Upper lobe of right lung (tissue), 1 donor: ENCODE measurements at regions not wholly inside any gene's neighbourhood (a gene's known extent, or its start where the extent isn't known, plus 50 kb on each side); places are given as distances from the start of the nearest gene placed in this dataset.

Experiments
- ATAC-seq: fragments of 200-7000 bp; cut with Tn5 transposase; one replicate; pipeline ENCODE4 v1.9.1; 2020; ENCODE audit warnings: mild to moderate bottlenecking, moderate library complexity
- DNase-seq: peaks from one replicate; pipeline ENCODE4 v3.0.0-alpha.2; 2020
- H3K27ac ChIP-seq: fragments of 200-600 bp; one replicate; pipeline ENCODE4 v1.8.0; 2022
- H3K27me3 ChIP-seq: fragments of 200-600 bp; one replicate; pipeline ENCODE4 v1.8.0; 2022; ENCODE audit warnings: mild to moderate bottlenecking
- H3K36me3 ChIP-seq: fragments of 200-600 bp; one replicate; pipeline ENCODE4 v1.8.0; 2022
- H3K4me1 ChIP-seq: fragments of 200-600 bp; one replicate; pipeline ENCODE4 v1.8.0; 2022
- H3K4me3 ChIP-seq: fragments of 200-600 bp; one replicate; pipeline ENCODE4 v1.8.0; 2022; ENCODE audit warnings: mild to moderate bottlenecking
- H3K9me3 ChIP-seq: fragments of 200-600 bp; one replicate; pipeline ENCODE4 v1.8.0; 2022
- intact Hi-C: fragments of 100-400 bp; cut with DNase I; formaldehyde crosslinking; loops from one replicate; pipeline ENCODE4 v1.11.0; 2022
- TF ChIP-seq, protein P1 (sequence below): fragments of 200-600 bp; IDR thresholded peaks from one replicate; pipeline ENCODE4 v1.8.0; 2022; ENCODE audit warnings: antibody characterized with exemption
- donor health status: DM: no; HTN: yes; CAD: no; lungs with severe emphysema.

GRCh38 chr10:91726355-91726754 is 71.9 kb upstream of the TNKS2 start:
- Histone ChIP-seq H3K27ac (no peak overlapping the region), H3K36me3 (no peaks in the 10 kb centered on the region), H3K27me3 (no peaks in the 10 kb centered on the region), H3K4me3 (no peak overlapping the region), H3K4me1 (no peaks in the 10 kb centered on the region), H3K9me3 (no peaks in the 10 kb centered on the region)
- intact Hi-C loops = no loop called here
- no peak for DNase-seq
- ATAC-seq = no peak
- TF ChIP-seq, protein P1, sequence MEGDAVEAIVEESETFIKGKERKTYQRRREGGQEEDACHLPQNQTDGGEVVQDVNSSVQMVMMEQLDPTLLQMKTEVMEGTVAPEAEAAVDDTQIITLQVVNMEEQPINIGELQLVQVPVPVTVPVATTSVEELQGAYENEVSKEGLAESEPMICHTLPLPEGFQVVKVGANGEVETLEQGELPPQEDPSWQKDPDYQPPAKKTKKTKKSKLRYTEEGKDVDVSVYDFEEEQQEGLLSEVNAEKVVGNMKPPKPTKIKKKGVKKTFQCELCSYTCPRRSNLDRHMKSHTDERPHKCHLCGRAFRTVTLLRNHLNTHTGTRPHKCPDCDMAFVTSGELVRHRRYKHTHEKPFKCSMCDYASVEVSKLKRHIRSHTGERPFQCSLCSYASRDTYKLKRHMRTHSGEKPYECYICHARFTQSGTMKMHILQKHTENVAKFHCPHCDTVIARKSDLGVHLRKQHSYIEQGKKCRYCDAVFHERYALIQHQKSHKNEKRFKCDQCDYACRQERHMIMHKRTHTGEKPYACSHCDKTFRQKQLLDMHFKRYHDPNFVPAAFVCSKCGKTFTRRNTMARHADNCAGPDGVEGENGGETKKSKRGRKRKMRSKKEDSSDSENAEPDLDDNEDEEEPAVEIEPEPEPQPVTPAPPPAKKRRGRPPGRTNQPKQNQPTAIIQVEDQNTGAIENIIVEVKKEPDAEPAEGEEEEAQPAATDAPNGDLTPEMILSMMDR = no peak

DNA sequence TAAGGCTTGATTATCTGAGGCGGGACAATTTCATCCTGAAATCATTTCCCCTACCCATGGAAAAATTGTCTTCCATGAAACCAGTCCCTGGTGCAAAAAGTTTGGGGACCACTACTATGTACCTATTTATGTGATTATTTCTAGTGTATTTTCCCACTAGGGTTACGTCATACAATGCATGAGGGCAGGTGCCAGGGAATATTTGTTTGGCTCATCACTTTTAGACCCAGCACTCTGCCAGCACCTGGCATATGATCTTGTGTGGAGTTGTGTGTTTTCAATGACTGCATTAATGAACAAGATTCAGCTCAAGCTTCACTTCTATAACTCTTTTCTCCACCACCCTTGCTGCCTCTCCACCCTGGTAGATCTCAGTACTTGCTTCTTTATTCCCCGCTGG is 73.3 kb upstream of the TNKS2 start:
- intact Hi-C loops = no loop called here
- no peak for ATAC-seq
- H3K36me3 ChIP-seq = no peaks in the 10 kb centered on the region

DNA sequence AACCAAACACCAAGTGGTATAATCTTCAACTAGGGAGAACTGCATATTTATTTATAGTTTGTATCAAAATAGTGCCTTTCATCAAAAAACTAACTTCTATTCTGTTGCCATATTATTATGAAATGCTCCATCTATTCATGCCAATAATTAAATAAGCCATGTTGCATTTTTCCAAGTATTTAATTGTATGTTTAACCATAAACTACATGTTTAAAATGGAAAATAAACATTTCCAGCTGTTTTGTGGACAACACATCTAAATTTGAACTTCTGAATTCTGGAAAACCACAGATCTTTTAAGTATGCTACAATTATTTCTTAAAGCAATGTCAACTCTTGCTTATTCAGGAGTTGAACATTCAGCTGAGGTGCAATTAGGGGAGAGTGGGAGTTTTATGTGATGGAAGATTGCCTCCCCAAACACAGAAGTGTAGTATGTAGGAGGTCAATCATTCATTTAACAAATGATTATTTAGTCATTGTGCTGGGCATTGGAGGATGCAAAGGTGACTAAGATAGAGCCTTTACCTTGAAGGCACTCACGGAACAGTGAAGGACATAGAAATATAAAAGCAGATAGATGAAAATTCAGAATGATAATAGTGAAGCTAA is 80.7 kb upstream of the PPP1R3C start:
- peaks cover 4% of the 10 kb centered on the region for H3K27me3 ChIP-seq
- H3K36me3 ChIP-seq = no peaks in the 10 kb centered on the region
- intact Hi-C loops = no loop called here
- H3K9me3 ChIP-seq = no peaks in the 10 kb centered on the region
- DNase-seq = no peak
- no peaks in the 10 kb centered on the region for H3K4me1 ChIP-seq
- no peak overlapping the region for H3K4me3 ChIP-seq
- H3K27ac ChIP-seq = no peak overlapping the region
- TF ChIP-seq, protein P1 = no peak
- no peak for ATAC-seq

More for the DNA sequence above, 73.3 kb upstream of the TNKS2 start:
- no peak for DNase-seq
- Histone ChIP-seq H3K27me3 (no peaks in the 10 kb centered on the region), H3K4me1 (no peaks in the 10 kb centered on the region), H3K4me3 (no peak overlapping the region), H3K9me3 (no peaks in the 10 kb centered on the region), H3K27ac (no peak overlapping the region)
- TF ChIP-seq, protein P1 = no peak

DNA sequence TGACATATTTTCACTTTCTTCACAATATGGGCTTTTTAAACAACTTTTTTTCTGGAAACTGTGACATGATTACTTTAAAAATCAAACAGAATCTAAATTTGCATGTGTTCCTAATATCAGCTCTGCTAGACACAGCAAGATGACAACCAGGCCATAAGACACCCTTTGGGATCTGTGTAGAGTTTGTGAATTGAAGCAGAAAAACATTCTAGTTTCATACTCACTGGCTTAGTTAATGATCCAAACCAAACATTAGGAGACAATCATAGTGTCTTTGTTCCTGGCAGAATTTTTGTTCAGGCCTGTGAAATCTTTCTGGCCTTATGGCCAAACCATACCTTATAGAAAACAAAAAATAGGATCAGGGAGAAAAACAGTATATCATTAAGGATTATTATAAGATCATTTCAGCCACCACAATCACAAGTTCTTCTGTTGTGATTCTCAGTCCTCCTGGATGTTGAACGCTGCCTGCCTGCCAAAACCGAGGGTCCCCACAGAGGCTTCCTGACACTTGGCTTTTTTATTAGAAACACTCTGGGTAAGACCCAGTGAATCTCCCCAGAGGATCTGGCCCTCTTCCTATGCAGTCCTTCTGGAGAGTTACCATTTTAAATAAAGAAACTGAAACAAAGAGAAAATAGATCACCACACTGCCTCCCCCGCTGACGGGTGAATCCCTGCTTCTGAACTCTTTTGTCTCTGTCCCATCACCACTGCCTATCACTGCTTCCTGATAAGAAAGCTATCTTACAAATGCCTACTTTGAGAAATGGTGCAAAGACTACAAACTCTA is 79.2 kb upstream of the PPP1R3C start:
- Histone ChIP-seq H3K27me3 (no peaks in the 10 kb centered on the region), H3K36me3 (no peaks in the 10 kb centered on the region), H3K4me1 (no peaks in the 10 kb centered on the region), H3K27ac (no peak overlapping the region), H3K4me3 (no peak overlapping the region), H3K9me3 (no peaks in the 10 kb centered on the region)
- intact Hi-C loops = no loop called here
- ATAC-seq = no peak
- TF ChIP-seq, protein P1 = no peak
- DNase-seq = no peak

GRCh38 chr10:91709394-91709798 is 76.5 kb upstream of the PPP1R3C start:
- H3K27me3 ChIP-seq = no peaks in the 10 kb centered on the region
- no peak overlapping the region for H3K27ac ChIP-seq
- TF ChIP-seq, protein P1 = no peak
- no peak overlapping the region for H3K4me3 ChIP-seq
- intact Hi-C loops = no loop called here
- H3K36me3 ChIP-seq = no peaks in the 10 kb centered on the region
- H3K4me1 ChIP-seq = no peaks in the 10 kb centered on the region
- ATAC-seq = peak; percentile 55
- H3K9me3 ChIP-seq = no peaks in the 10 kb centered on the region
- DNase-seq = no peak
